HCT116 (cell line): ENCODE measurements at regions not wholly inside any gene's neighbourhood (a gene's known extent, or its start where the extent isn't known, plus 50 kb on each side); places are given as distances from the start of the nearest gene placed in this dataset.

Experiments used
- ATAC-seq: fragments of 200-7000 bp; cut with Tn5 transposase; 2 replicates; pipeline ENCODE4 v1.9.1; 2020; ENCODE audit warnings: mild to moderate bottlenecking, moderate library complexity
- BruUV-seq: library from RNA; stranded (reverse); fragments of 400-500 nt; replicated peaks from 2 replicates; lab custom pipeline; 2021; lab: Mats Ljungman, UMichigan
- CTCF ChIA-PET: fragments of 300-600 bp; sonication (Branson Sonifier 250); formaldehyde crosslinking; loops from one replicate; lab custom pipeline; 2021; ENCODE audit warnings: antibody characterized with exemption; lab: Charles Lee
- POLR2A ChIA-PET: fragments of 300-600, 350-600 bp; sonication (Branson Sonifier 250); formaldehyde crosslinking; loops from one replicate; lab custom pipeline; 2021; ENCODE audit warnings: antibody characterized with exemption; lab: Charles Lee
- RAD21 ChIA-PET, 2 experiments: fragments of 300-600 bp; sonication (Branson Sonifier 250); formaldehyde crosslinking; loops; one replicate each; lab custom pipeline; 2023; ENCODE audit warnings: low total read pairs in 2 of 2; ENCODE audit not compliant: uncharacterized antibody in 2 of 2, unreplicated experiment in 2 of 2, low non-redundant PET in 1 of 2; lab: Charles Lee
- DNase-seq: peaks from one replicate; pipeline ENCODE4 v3.0.0-alpha.2; 2010; ENCODE audit warnings: low read depth, low spot score
- H2AFZ ChIP-seq: fragments of 200-600 bp; shearing (Covaris generic), sonication (generic); 2 replicates; pipeline ENCODE4 v1.6.1; 2017; ENCODE audit warnings: low read depth, mixed run types, mixed read lengths, antibody characterized with exemption, low read length; ENCODE audit not compliant: poor library complexity, severe bottlenecking
- H3K27ac ChIP-seq: 2 replicates; pipeline ENCODE4 v1.5.1; 2012; ENCODE audit warnings: low read depth, low read length
- H3K27me3 ChIP-seq: fragments of 200-600 bp; sonication (generic); 2 replicates; pipeline ENCODE4 v1.6.1; 2016; ENCODE audit warnings: mixed run types, low read length, mixed read lengths; ENCODE audit not compliant: insufficient read depth
- H3K36me3 ChIP-seq, 2 experiments: fragments of 200-500 bp in 1 of 2; fragments of 200-600 bp in 1 of 2; sonication (Bioruptor generic) in 1 of 2; sonication (generic) in 1 of 2; 2 replicates each; pipeline versions ENCODE4 v1.5.1 to v1.6.1; 2014 to 2016; ENCODE audit warnings: low read length in 2 of 2, inconsistent platforms in 1 of 2, mixed read lengths in 1 of 2, mixed run types in 1 of 2; ENCODE audit not compliant: insufficient read depth in 2 of 2, control insufficient read depth in 1 of 2
- H3K4me1 ChIP-seq, 2 experiments: fragments of 200-600 bp in 1 of 2; sonication (generic) in 1 of 2; 2 replicates each; pipeline versions ENCODE4 v1.5.1 to v1.6.1; 2012 to 2017; ENCODE audit warnings: low read length in 2 of 2, inconsistent platforms in 1 of 2, mild to moderate bottlenecking in 1 of 2, mixed read lengths in 1 of 2, mixed run types in 1 of 2, moderate library complexity in 1 of 2; ENCODE audit not compliant: insufficient read depth in 2 of 2, control insufficient read depth in 1 of 2
- H3K4me2 ChIP-seq: fragments of 200-600 bp; sonication (generic); 2 replicates; pipeline ENCODE4 v1.6.1; 2017; ENCODE audit warnings: mixed run types, low read length, mixed read lengths
- H3K4me3 ChIP-seq, 2 experiments: fragments of 200-600 bp in 1 of 2; sonication (generic) in 1 of 2; replicated peaks in 1 of 2; 2 replicates each; pipeline ENCODE4 v1.5.1; 2011 to 2016; ENCODE audit warnings: low read length in 2 of 2, control low read depth in 1 of 2, low read depth in 1 of 2, mild to moderate bottlenecking in 1 of 2, mixed read lengths in 1 of 2, mixed run types in 1 of 2
- H3K79me2 ChIP-seq: fragments of 200-600 bp; sonication (generic); 2 replicates; pipeline ENCODE4 v1.6.1; 2017; ENCODE audit warnings: mild to moderate bottlenecking, mixed run types, low read length, moderate library complexity, mixed read lengths; ENCODE audit not compliant: insufficient read depth
- H3K9ac ChIP-seq: fragments of 200-600 bp; sonication (generic); 2 replicates; pipeline ENCODE4 v1.6.1; 2016; ENCODE audit warnings: low read length, mixed read lengths
- H3K9me2 ChIP-seq: fragments of 200-600 bp; sonication (generic), shearing (Covaris generic); 2 replicates; pipeline ENCODE4 v1.6.1; 2017; ENCODE audit warnings: mixed run types, mild to moderate bottlenecking, moderate library complexity; ENCODE audit not compliant: insufficient read depth
- H3K9me3 ChIP-seq, 2 experiments: fragments of 200-500 bp in 1 of 2; fragments of 200-600 bp in 1 of 2; sonication (Bioruptor generic) in 1 of 2; sonication (generic) in 1 of 2; 2 replicates each; pipeline ENCODE4 v1.6.1; 2014 to 2017; ENCODE audit warnings: low read length in 2 of 2, mixed read lengths in 2 of 2, inconsistent platforms in 1 of 2, low read depth in 1 of 2, mild to moderate bottlenecking in 1 of 2, mixed run types in 1 of 2, moderate library complexity in 1 of 2; ENCODE audit not compliant: control insufficient read depth in 1 of 2, insufficient read depth in 1 of 2
- H4K20me1 ChIP-seq: fragments of 200-600 bp; sonication (generic), shearing (Covaris generic); 2 replicates; pipeline ENCODE4 v1.6.1; 2017; ENCODE audit warnings: mixed run types, mild to moderate bottlenecking, moderate library complexity; ENCODE audit not compliant: insufficient read depth
- ATF3 ChIP-seq: IDR thresholded peaks from 2 replicates; pipeline ENCODE4 v1.6.1; 2012
- CBX3 ChIP-seq: IDR thresholded peaks from 2 replicates; pipeline ENCODE4 v1.6.1; 2012; ENCODE audit warnings: low read depth
- CEBPB ChIP-seq: IDR thresholded peaks from 2 replicates; pipeline ENCODE4 v1.6.1; 2012; ENCODE audit warnings: low read depth
- CTCF ChIP-seq, 3 experiments: fragments of 200-600 bp in 1 of 3; sonication (generic) in 1 of 3; IDR thresholded peaks in 2 of 3; conservative IDR thresholded peaks in 1 of 3; 2 replicates each; pipeline ENCODE4 v1.5.1; 2012 to 2017; ENCODE audit warnings: low read depth in 2 of 3, low read length in 2 of 3, antibody characterized with exemption in 1 of 3, borderline replicate concordance in 1 of 3, control low read depth in 1 of 3, mild to moderate bottlenecking in 1 of 3, mixed read lengths in 1 of 3, mixed run types in 1 of 3, moderate library complexity in 1 of 3; ENCODE audit not compliant: insufficient read depth in 1 of 3
- EZH2phosphoT487 ChIP-seq: fragments of 200-600 bp; IDR thresholded peaks from 2 replicates; pipeline ENCODE4 v1.6.1; 2018; ENCODE audit warnings: antibody characterized with exemption, borderline replicate concordance
- FOSL1 ChIP-seq: IDR thresholded peaks from 2 replicates; pipeline ENCODE4 v1.6.1; 2012; ENCODE audit warnings: low read depth
- JUND ChIP-seq: IDR thresholded peaks from 2 replicates; pipeline ENCODE4 v1.6.1; 2012
- POLR2AphosphoS5 ChIP-seq: IDR thresholded peaks from 2 replicates; pipeline ENCODE4 v1.6.1; 2011; ENCODE audit warnings: mild to moderate bottlenecking, low read depth, low read length, moderate library complexity
- RAD21 ChIP-seq: IDR thresholded peaks from 2 replicates; pipeline ENCODE4 v1.6.1; 2012; ENCODE audit warnings: low read depth, mild to moderate bottlenecking
- REST ChIP-seq: IDR thresholded peaks from 2 replicates; pipeline ENCODE4 v1.6.1; 2012; ENCODE audit warnings: low read depth
- SIN3A ChIP-seq: IDR thresholded peaks from 2 replicates; pipeline ENCODE4 v1.6.1; 2012; ENCODE audit warnings: low read depth
- SRF ChIP-seq: IDR thresholded peaks from 2 replicates; pipeline ENCODE4 v1.6.1; 2012; ENCODE audit warnings: low read depth
- YY1 ChIP-seq: IDR thresholded peaks from 2 replicates; pipeline ENCODE4 v1.6.1; 2011; ENCODE audit warnings: low read length, low read depth, moderate library complexity, mild to moderate bottlenecking; ENCODE audit not compliant: insufficient replicate concordance; ENCODE audit errors: extremely low read depth
- ZNF274 ChIP-seq: fragments of 200-500 bp; sonication (Bioruptor generic); IDR thresholded peaks from 2 replicates; pipeline ENCODE4 v1.6.1; 2014; ENCODE audit warnings: mild to moderate bottlenecking, low read depth, low read length, inconsistent platforms
- intact Hi-C: fragments of 100-400 bp; cut with micrococcal nuclease; formaldehyde crosslinking; loops from 2 replicates; pipeline ENCODE4 v1.10.0; 2022

- H3K9me3 ChIP-seq = no peaks in the 10 kb centered on the region
- CTCF ChIA-PET = no interaction called here
- H3K79me2 ChIP-seq = no peaks in the 10 kb centered on the region
- POLR2A ChIA-PET = no interaction called here
- RAD21 ChIA-PET = no interaction called here
- no peaks in the 10 kb centered on the region for H4K20me1 ChIP-seq
- no peak overlapping the region for H3K4me3 ChIP-seq
- ATAC-seq (no peak), DNase-seq (no peak)
- H3K27ac ChIP-seq = no peak overlapping the region
- no peak overlapping the region for H2AFZ ChIP-seq
- no peaks in the 10 kb centered on the region for H3K27me3 ChIP-seq
- no peaks in the 10 kb centered on the region for H3K9me2 ChIP-seq
- H3K36me3 ChIP-seq = no peaks in the 10 kb centered on the region
- intact Hi-C loops = no loop called here
- no peaks in the 10 kb centered on the region for H3K4me1 ChIP-seq
- no peak overlapping the region for H3K9ac ChIP-seq
- no peak overlapping the region for H3K4me2 ChIP-seq
- BruUV-seq = no TSS peak
- no peak for TF ChIP-seq ATF3
- no peak for TF ChIP-seq POLR2AphosphoS5
- TF ChIP-seq YY1 = no peak
- TF ChIP-seq FOSL1 = no peak
- TF ChIP-seq SIN3A = no peak
These were observed 479.4 kb downstream of the DMAC1 start for GRCh38 chr9:7320139-7320538.

- Histone ChIP-seq H3K9me3 (no peaks in the 10 kb centered on the region), H3K4me3 (no peak overlapping the region), H3K9ac (no peak overlapping the region), H3K79me2 (no peaks in the 10 kb centered on the region), H4K20me1 (no peaks in the 10 kb centered on the region), H3K36me3 (no peaks in the 10 kb centered on the region), H3K9me2 (no peaks in the 10 kb centered on the region), H3K4me2 (no peak overlapping the region), H2AFZ (no peak overlapping the region), H3K27ac (no peak overlapping the region), H3K27me3 (no peaks in the 10 kb centered on the region), H3K4me1 (no peaks in the 10 kb centered on the region)
- ChIA-PET CTCF (no interaction called here), POLR2A (no interaction called here), RAD21 (no interaction called here)
- intact Hi-C loops = no loop called here
- no TSS peak for BruUV-seq
- TF ChIP-seq CTCF (IDR thresholded peaks at IDR 0.05 in 2 of 3, conservative IDR thresholded peaks at IDR 0.05 in 1 of 3; ENCODE audit: borderline replicate concordance in 1 of 3, insufficient read depth in 1 of 3, low read depth in 2 of 3, low read length in 2 of 3) (no peak), JUND (no peak), YY1 (no peak), SRF (no peak), ATF3 (no peak), CBX3 (no peak), ZNF274 (no peak), CEBPB (no peak), RAD21 (no peak), EZH2phosphoT487 (no peak), REST (no peak), FOSL1 (no peak)
- no peak for DNase-seq
- ATAC-seq = no peak
These were observed 480.7 kb downstream of the DMAC1 start for GRCh38 chr9:7318920-7319319.
